ENCODE measurements at regions not wholly inside any gene's neighbourhood (a gene's known extent, or its start where the extent isn't known, plus 50 kb on each side); places are given as distances from the start of the nearest gene placed in this dataset.

GRCh38 chr4:158313566-158313965 is 103.3 kb downstream of the TMEM144 start:
- Histone ChIP-seq H3K4me3 (ENCODE audit: extremely low read depth, insufficient read depth, low read length, poor library complexity, severe bottlenecking) (no peak overlapping the region), H3K4me1 (ENCODE audit: control insufficient read depth, insufficient read depth, low read length, poor library complexity, severe bottlenecking) (no peaks in the 10 kb centered on the region), H3K9me3 (ENCODE audit: control insufficient read depth, low read length) (no peaks in the 10 kb centered on the region), H3K27ac (ENCODE audit: low read depth, low read length, severe bottlenecking) (no peak overlapping the region), H3K36me3 (ENCODE audit: control insufficient read depth, insufficient read depth, low read length) (no peaks in the 10 kb centered on the region)
- WGBS, 2 experiments (ENCODE audit: insufficient coverage in 2 of 2) = 83 to 100% methylated on average over 2 to 5 of the region's 5 CpGs

- Histone ChIP-seq H3K4me1 (ENCODE audit: control insufficient read depth, insufficient read depth, low read length, poor library complexity, severe bottlenecking) (no peaks in the 10 kb centered on the region), H3K36me3 (ENCODE audit: control insufficient read depth, insufficient read depth, low read length) (no peaks in the 10 kb centered on the region), H3K4me3 (ENCODE audit: extremely low read depth, insufficient read depth, low read length, poor library complexity, severe bottlenecking) (no peak overlapping the region), H3K27ac (ENCODE audit: low read depth, low read length, severe bottlenecking) (peak overlapping the region; percentile 48), H3K9me3 (ENCODE audit: control insufficient read depth, low read length) (no peaks in the 10 kb centered on the region)
- 96 to 100% methylated on average over 4 of the region's 5 CpGs for WGBS, 2 experiments (ENCODE audit: insufficient coverage in 2 of 2)
These were observed 104.6 kb downstream of the TMEM144 start for GRCh38 chr4:158314756-158315487.

GRCh38 chr4:158315706-158316105 is 105.4 kb downstream of the TMEM144 start:
- no peak overlapping the region for H3K4me3 ChIP-seq (ENCODE audit: extremely low read depth, insufficient read depth, low read length, poor library complexity, severe bottlenecking)
- H3K36me3 ChIP-seq (ENCODE audit: control insufficient read depth, insufficient read depth, low read length) = no peaks in the 10 kb centered on the region
- no CpG with 5 or more reads among the region's 2 CpGs for WGBS, 2 experiments (ENCODE audit: insufficient coverage in 2 of 2)
- H3K27ac ChIP-seq (ENCODE audit: low read depth, low read length, severe bottlenecking) = no peak overlapping the region
- no peaks in the 10 kb centered on the region for H3K9me3 ChIP-seq (ENCODE audit: control insufficient read depth, low read length)
- no peaks in the 10 kb centered on the region for H3K4me1 ChIP-seq (ENCODE audit: control insufficient read depth, insufficient read depth, low read length, poor library complexity, severe bottlenecking)

- H3K27ac ChIP-seq (ENCODE audit: low read depth, low read length, severe bottlenecking) = no peak overlapping the region
- no peaks in the 10 kb centered on the region for H3K36me3 ChIP-seq (ENCODE audit: control insufficient read depth, insufficient read depth, low read length)
- no CpG with 5 or more reads among the region's 1 CpG for WGBS, 2 experiments (ENCODE audit: insufficient coverage in 2 of 2)
- no peaks in the 10 kb centered on the region for H3K9me3 ChIP-seq (ENCODE audit: control insufficient read depth, low read length)
- no peak overlapping the region for H3K4me3 ChIP-seq (ENCODE audit: extremely low read depth, insufficient read depth, low read length, poor library complexity, severe bottlenecking)
- no peaks in the 10 kb centered on the region for H3K4me1 ChIP-seq (ENCODE audit: control insufficient read depth, insufficient read depth, low read length, poor library complexity, severe bottlenecking)
These were observed 106.0 kb downstream of the TMEM144 start for GRCh38 chr4:158316264-158316663.

- H3K36me3 ChIP-seq (ENCODE audit: control insufficient read depth, insufficient read depth, low read length) = no peaks in the 10 kb centered on the region
- 85 to 89% methylated on average over 6 of the region's 7 CpGs for WGBS, 2 experiments (ENCODE audit: insufficient coverage in 2 of 2)
- no peak overlapping the region for H3K27ac ChIP-seq (ENCODE audit: low read depth, low read length, severe bottlenecking)
- no peaks in the 10 kb centered on the region for H3K4me1 ChIP-seq (ENCODE audit: control insufficient read depth, insufficient read depth, low read length, poor library complexity, severe bottlenecking)
- H3K4me3 ChIP-seq (ENCODE audit: extremely low read depth, insufficient read depth, low read length, poor library complexity, severe bottlenecking) = no peak overlapping the region
- no peaks in the 10 kb centered on the region for H3K9me3 ChIP-seq (ENCODE audit: control insufficient read depth, low read length)
These were observed 109.6 kb downstream of the TMEM144 start for GRCh38 chr4:158319880-158320279.

- Histone ChIP-seq H3K4me3 (ENCODE audit: extremely low read depth, insufficient read depth, low read length, poor library complexity, severe bottlenecking) (no peak overlapping the region), H3K9me3 (ENCODE audit: control insufficient read depth, low read length) (no peaks in the 10 kb centered on the region), H3K27ac (ENCODE audit: low read depth, low read length, severe bottlenecking) (no peak overlapping the region), H3K36me3 (ENCODE audit: control insufficient read depth, insufficient read depth, low read length) (no peaks in the 10 kb centered on the region), H3K4me1 (ENCODE audit: control insufficient read depth, insufficient read depth, low read length, poor library complexity, severe bottlenecking) (no peaks in the 10 kb centered on the region)
- 100% methylated on average over 1 of the region's 1 CpG; no CpG with 5 or more reads in 1 of the 2 experiments for WGBS, 2 experiments (ENCODE audit: insufficient coverage in 2 of 2)
These were observed 111.8 kb downstream of the TMEM144 start for GRCh38 chr4:158322109-158322508.

- Histone ChIP-seq H3K36me3 (ENCODE audit: control insufficient read depth, insufficient read depth, low read length) (no peaks in the 10 kb centered on the region), H3K4me1 (ENCODE audit: control insufficient read depth, insufficient read depth, low read length, poor library complexity, severe bottlenecking) (no peaks in the 10 kb centered on the region), H3K4me3 (ENCODE audit: extremely low read depth, insufficient read depth, low read length, poor library complexity, severe bottlenecking) (no peak overlapping the region), H3K27ac (ENCODE audit: low read depth, low read length, severe bottlenecking) (no peak overlapping the region), H3K9me3 (ENCODE audit: control insufficient read depth, low read length) (no peaks in the 10 kb centered on the region)
- WGBS, 2 experiments (ENCODE audit: insufficient coverage in 2 of 2) = 54 to 82% methylated on average over 4 of the region's 5 CpGs
These were observed 117.2 kb downstream of the TMEM144 start for GRCh38 chr4:158327525-158327924.

GRCh38 chr4:158331863-158332262 is 121.6 kb downstream of the TMEM144 start:
- Histone ChIP-seq H3K27ac (ENCODE audit: low read depth, low read length, severe bottlenecking) (no peak overlapping the region), H3K4me1 (ENCODE audit: control insufficient read depth, insufficient read depth, low read length, poor library complexity, severe bottlenecking) (no peaks in the 10 kb centered on the region), H3K4me3 (ENCODE audit: extremely low read depth, insufficient read depth, low read length, poor library complexity, severe bottlenecking) (no peak overlapping the region), H3K36me3 (ENCODE audit: control insufficient read depth, insufficient read depth, low read length) (no peaks in the 10 kb centered on the region), H3K9me3 (ENCODE audit: control insufficient read depth, low read length) (no peaks in the 10 kb centered on the region)

- H3K27ac ChIP-seq (ENCODE audit: low read depth, low read length, severe bottlenecking) = no peak overlapping the region
- no peaks in the 10 kb centered on the region for H3K4me1 ChIP-seq (ENCODE audit: control insufficient read depth, insufficient read depth, low read length, poor library complexity, severe bottlenecking)
- no peaks in the 10 kb centered on the region for H3K9me3 ChIP-seq (ENCODE audit: control insufficient read depth, low read length)
- 49 to 51% methylated on average over 2 of the region's 3 CpGs for WGBS, 2 experiments (ENCODE audit: insufficient coverage in 2 of 2)
- H3K36me3 ChIP-seq (ENCODE audit: control insufficient read depth, insufficient read depth, low read length) = no peaks in the 10 kb centered on the region
- H3K4me3 ChIP-seq (ENCODE audit: extremely low read depth, insufficient read depth, low read length, poor library complexity, severe bottlenecking) = no peak overlapping the region
These were observed 123.5 kb downstream of the TMEM144 start for GRCh38 chr4:158333820-158334219.

- Histone ChIP-seq H3K4me1 (ENCODE audit: control insufficient read depth, insufficient read depth, low read length, poor library complexity, severe bottlenecking) (no peaks in the 10 kb centered on the region), H3K4me3 (ENCODE audit: extremely low read depth, insufficient read depth, low read length, poor library complexity, severe bottlenecking) (no peak overlapping the region), H3K27ac (ENCODE audit: low read depth, low read length, severe bottlenecking) (no peak overlapping the region), H3K9me3 (ENCODE audit: control insufficient read depth, low read length) (no peaks in the 10 kb centered on the region), H3K36me3 (ENCODE audit: control insufficient read depth, insufficient read depth, low read length) (no peaks in the 10 kb centered on the region)
- no CpG with 5 or more reads among the region's 1 CpG for WGBS, 2 experiments (ENCODE audit: insufficient coverage in 2 of 2)
These were observed 131.6 kb downstream of the TMEM144 start for GRCh38 chr4:158341896-158342295.

- no peaks in the 10 kb centered on the region for H3K9me3 ChIP-seq (ENCODE audit: control insufficient read depth, low read length)
- H3K4me3 ChIP-seq (ENCODE audit: extremely low read depth, insufficient read depth, low read length, poor library complexity, severe bottlenecking) = no peak overlapping the region
- no peaks in the 10 kb centered on the region for H3K36me3 ChIP-seq (ENCODE audit: control insufficient read depth, insufficient read depth, low read length)
- H3K4me1 ChIP-seq (ENCODE audit: control insufficient read depth, insufficient read depth, low read length, poor library complexity, severe bottlenecking) = no peaks in the 10 kb centered on the region
- H3K27ac ChIP-seq (ENCODE audit: low read depth, low read length, severe bottlenecking) = no peak overlapping the region
- WGBS, 2 experiments (ENCODE audit: insufficient coverage in 2 of 2) = no CpG with 5 or more reads among the region's 4 CpGs
These were observed 136.3 kb downstream of the TMEM144 start for GRCh38 chr4:158346576-158346975.
